SIG-M5 treated with dmso at 0.1 percent for 504 hours (cell line): ENCODE measurements at regions not wholly inside any gene's neighbourhood (a gene's known extent, or its start where the extent isn't known, plus 50 kb on each side); places are given as distances from the start of the nearest gene placed in this dataset.

Experiments
- DNase-seq: peaks from one replicate; lab custom pipeline; 2025; ENCODE audit not compliant: unreplicated experiment; lab: John Stamatoyannopoulos, UW

- no peak for DNase-seq
Measured at GRCh38 chr2:195021711-195022507, 635.1 kb upstream of the SLC39A10 start.

GRCh38 chr2:195018462-195018861 is 638.6 kb upstream of the SLC39A10 start:
- DNase-seq, result no peak

GRCh38 chr2:195017890-195018289 is 639.1 kb upstream of the SLC39A10 start:
- DNase-seq, result no peak

GRCh38 chr2:195016841-195017240 is 640.2 kb upstream of the SLC39A10 start:
- no peak for DNase-seq

GRCh38 chr2:195009202-195009601 is 647.8 kb upstream of the SLC39A10 start:
- no peak for DNase-seq

- DNase-seq, result no peak
Measured at GRCh38 chr2:195006856-195007255, 650.2 kb upstream of the SLC39A10 start.

- DNase-seq, result no peak
Measured at GRCh38 chr2:195003881-195004471, 653.0 kb upstream of the SLC39A10 start.

- DNase-seq, result no peak
Measured at GRCh38 chr2:195001924-195002323, 655.1 kb upstream of the SLC39A10 start.

- no peak for DNase-seq
Measured at GRCh38 chr2:194999771-195000170, 657.3 kb upstream of the SLC39A10 start.

- no peak for DNase-seq
Measured at GRCh38 chr2:194992648-194993047, 664.4 kb upstream of the SLC39A10 start.

GRCh38 chr2:194985258-194985657 is 671.8 kb upstream of the SLC39A10 start:
- DNase-seq, result no peak

GRCh38 chr2:194962254-194962653 is 694.8 kb upstream of the SLC39A10 start:
- DNase-seq, result no peak

GRCh38 chr2:194954218-194954617 is 702.8 kb upstream of the SLC39A10 start:
- no peak for DNase-seq

GRCh38 chr2:194946826-194947225 is 710.2 kb upstream of the SLC39A10 start:
- DNase-seq, result no peak

- DNase-seq, result no peak
Measured at GRCh38 chr2:194938066-194938465, 719.0 kb upstream of the SLC39A10 start.

GRCh38 chr2:194927489-194927888 is 729.5 kb upstream of the SLC39A10 start:
- DNase-seq, result no peak

GRCh38 chr2:194926873-194927272 is 730.2 kb upstream of the SLC39A10 start:
- no peak for DNase-seq

- no peak for DNase-seq
Measured at GRCh38 chr2:194925742-194926141, 731.3 kb upstream of the SLC39A10 start.

GRCh38 chr2:194917519-194917918 is 739.5 kb upstream of the SLC39A10 start:
- DNase-seq, result no peak

GRCh38 chr2:194915485-194915884 is 741.5 kb upstream of the SLC39A10 start:
- DNase-seq, result no peak

- no peak for DNase-seq
Measured at GRCh38 chr2:194907569-194907968, 749.5 kb upstream of the SLC39A10 start.

- DNase-seq, result no peak
Measured at GRCh38 chr2:194896871-194897270, 760.2 kb upstream of the SLC39A10 start.

- no peak for DNase-seq
Measured at GRCh38 chr2:194883711-194884110, 773.3 kb upstream of the SLC39A10 start.
